Ovary (tissue), 7 donors: ENCODE measurements at regions not wholly inside any gene's neighbourhood (a gene's known extent, or its start where the extent isn't known, plus 50 kb on each side); places are given as distances from the start of the nearest gene placed in this dataset.

ENCODE experiments used
- DNase-seq, 5 donors: peaks; one replicate each; pipeline ENCODE4 v3.0.0-alpha.2; 2019 to 2020
- H3K27ac ChIP-seq, 2 donors: fragments of 200-600 bp; one replicate each; pipeline versions ENCODE4 v1.5.1 to v1.8.0; 2019 to 2022
- H3K27me3 ChIP-seq: fragments of 200-600 bp; one replicate; pipeline ENCODE4 v1.8.0; 2022
- H3K36me3 ChIP-seq: fragments of 200-600 bp; sonication (generic); one replicate; pipeline ENCODE4 v1.5.1; 2019
- H3K4me1 ChIP-seq: one replicate; pipeline ENCODE4 v1.8.1; 2013; ENCODE audit warnings: mild to moderate bottlenecking, moderate library complexity; ENCODE audit not compliant: insufficient read depth
- H3K4me3 ChIP-seq: fragments of 200-600 bp; sonication (generic); one replicate; pipeline ENCODE4 v1.5.1; 2017
- H3K9me3 ChIP-seq, 2 donors: fragments of 200-600 bp in 1 of 2; sonication (generic) in 1 of 2; one replicate each; pipeline versions ENCODE4 v1.5.1 to v1.8.1; 2013 to 2019; ENCODE audit warnings: mild to moderate bottlenecking in 1 of 2, moderate library complexity in 1 of 2
- EP300 ChIP-seq: sonication (generic); formaldehyde crosslinking; IDR thresholded peaks from one replicate; pipeline ENCODE4 v1.6.1; 2017; ENCODE audit warnings: antibody characterized with exemption
- POLR2A ChIP-seq: fragments of 450-650 bp; IDR thresholded peaks from one replicate; pipeline ENCODE4 v1.6.1; 2017; ENCODE audit warnings: antibody characterized with exemption, mild to moderate bottlenecking, moderate library complexity
- WGBS, 3 donors: extraction: QIAGEN DNeasy Blood & Tissue Kit in 1 of 3; methylation state at CpG; one replicate each; pipeline versions ENCODE4 v1.1.5 to v1.1.7; 2013 to 2017; 5-methylcytosine and 5-hydroxymethylcytosine counted together
- intact Hi-C, 4 donors: fragments of 100-400 bp; cut with DNase I; formaldehyde crosslinking; loops; one replicate each; pipeline versions ENCODE4 v1.11.0 to v1.15.1; 2022 to 2023
- TF ChIP-seq, protein P1 (sequence below), 3 donors: fragments of 450-650 bp in 2 of 3; fragments of 200-600 bp in 1 of 3; IDR thresholded peaks; one replicate each; pipeline versions ENCODE4 v1.5.1 to v1.8.0; 2016 to 2022; ENCODE audit warnings: antibody characterized with exemption in 3 of 3, mild to moderate bottlenecking in 1 of 3
- donor health status: DM: no; HTN: no; CAD: no; lungs with moderate emphysema.
- donor health status: DM: no; HTN: no; CAD: no.
- donor health status: Bipolar disorder and iron deficiency.
- donor health status: DM: no; HTN: no; CAD: no.
- donor health status: DM: yes; HTN: yes; CAD: no.

DNA sequence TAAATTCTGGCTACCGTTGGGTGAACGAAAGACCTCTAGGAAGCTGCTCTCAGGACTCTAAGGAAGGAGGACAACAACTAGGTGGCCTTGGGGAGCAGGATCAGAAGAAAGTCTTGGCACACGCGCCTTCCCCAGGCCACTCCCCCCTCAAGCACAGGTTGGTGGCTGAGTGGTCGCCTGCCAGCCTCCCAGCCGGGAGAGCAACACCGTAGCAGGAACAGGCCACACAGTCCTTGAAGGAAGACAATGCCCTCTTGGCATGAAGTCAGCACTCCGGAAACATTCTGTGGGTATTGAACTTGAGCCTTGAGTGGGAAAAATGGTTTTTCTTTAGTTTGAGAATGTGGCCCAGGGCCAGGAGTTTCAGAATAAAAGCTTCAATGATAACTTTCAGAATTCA is 87.4 kb upstream of the AGAP1 start:
- Histone ChIP-seq H3K27ac (no peak overlapping the region), H3K4me3 (no peak overlapping the region), H3K4me1 (peaks cover 4% of the 10 kb centered on the region), H3K27me3 (no peaks in the 10 kb centered on the region), H3K36me3 (no peaks in the 10 kb centered on the region), H3K9me3 (no peaks in the 10 kb centered on the region)
- intact Hi-C loops: no loop called here
- 5 to 22% (median 10%) methylated on average over 8 of the region's 8 CpGs for WGBS, 3 donors
- TF ChIP-seq EP300 (no peak), POLR2A (no peak)
- TF ChIP-seq, protein P1, sequence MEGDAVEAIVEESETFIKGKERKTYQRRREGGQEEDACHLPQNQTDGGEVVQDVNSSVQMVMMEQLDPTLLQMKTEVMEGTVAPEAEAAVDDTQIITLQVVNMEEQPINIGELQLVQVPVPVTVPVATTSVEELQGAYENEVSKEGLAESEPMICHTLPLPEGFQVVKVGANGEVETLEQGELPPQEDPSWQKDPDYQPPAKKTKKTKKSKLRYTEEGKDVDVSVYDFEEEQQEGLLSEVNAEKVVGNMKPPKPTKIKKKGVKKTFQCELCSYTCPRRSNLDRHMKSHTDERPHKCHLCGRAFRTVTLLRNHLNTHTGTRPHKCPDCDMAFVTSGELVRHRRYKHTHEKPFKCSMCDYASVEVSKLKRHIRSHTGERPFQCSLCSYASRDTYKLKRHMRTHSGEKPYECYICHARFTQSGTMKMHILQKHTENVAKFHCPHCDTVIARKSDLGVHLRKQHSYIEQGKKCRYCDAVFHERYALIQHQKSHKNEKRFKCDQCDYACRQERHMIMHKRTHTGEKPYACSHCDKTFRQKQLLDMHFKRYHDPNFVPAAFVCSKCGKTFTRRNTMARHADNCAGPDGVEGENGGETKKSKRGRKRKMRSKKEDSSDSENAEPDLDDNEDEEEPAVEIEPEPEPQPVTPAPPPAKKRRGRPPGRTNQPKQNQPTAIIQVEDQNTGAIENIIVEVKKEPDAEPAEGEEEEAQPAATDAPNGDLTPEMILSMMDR (IDR thresholded peaks at IDR 0.05): no peak
- DNase-seq: peak in 3 of 5 donors; percentile 14 to 43 (median 24)

DNA sequence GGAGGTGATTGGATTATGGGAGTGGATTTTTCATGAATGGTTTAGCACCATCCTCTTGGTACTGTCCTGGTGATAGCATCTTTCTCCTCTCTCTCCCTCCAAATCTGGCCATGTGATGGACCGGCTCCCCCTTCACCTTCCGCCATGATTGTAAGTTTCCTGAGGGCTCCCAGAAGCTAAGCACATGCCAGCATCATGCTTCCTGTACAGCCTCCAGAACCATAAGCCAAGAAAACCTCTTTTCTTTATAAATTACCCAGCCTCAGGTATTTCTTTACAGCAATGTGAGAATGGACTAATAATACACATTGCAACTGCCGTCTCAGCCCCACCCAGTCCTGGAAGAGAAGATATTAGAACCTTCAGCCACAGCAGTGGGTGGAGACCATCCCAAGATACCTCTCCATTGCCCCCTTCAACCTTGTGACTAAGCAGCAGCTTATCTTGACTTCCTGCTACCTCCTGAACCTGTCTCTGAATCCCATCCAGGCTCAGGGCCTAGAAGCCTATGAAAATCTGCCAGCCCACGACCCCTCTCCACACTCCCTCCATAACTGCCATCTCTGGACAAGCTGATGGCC is 81.8 kb upstream of the AGAP1 start:
- Histone ChIP-seq H3K27me3 (no peaks in the 10 kb centered on the region), H3K36me3 (no peaks in the 10 kb centered on the region), H3K27ac (no peak overlapping the region), H3K4me1 (no peaks in the 10 kb centered on the region), H3K4me3 (no peak overlapping the region), H3K9me3 (no peaks in the 10 kb centered on the region)
- intact Hi-C loops: no loop called here
- TF ChIP-seq, protein P1 (IDR thresholded peaks at IDR 0.05): no peak
- TF ChIP-seq EP300: no peak
- no peak for TF ChIP-seq POLR2A
- 92 to 94% (median 92%) methylated on average over 4 of the region's 4 CpGs for WGBS, 3 donors
- DNase-seq: no peak

DNA sequence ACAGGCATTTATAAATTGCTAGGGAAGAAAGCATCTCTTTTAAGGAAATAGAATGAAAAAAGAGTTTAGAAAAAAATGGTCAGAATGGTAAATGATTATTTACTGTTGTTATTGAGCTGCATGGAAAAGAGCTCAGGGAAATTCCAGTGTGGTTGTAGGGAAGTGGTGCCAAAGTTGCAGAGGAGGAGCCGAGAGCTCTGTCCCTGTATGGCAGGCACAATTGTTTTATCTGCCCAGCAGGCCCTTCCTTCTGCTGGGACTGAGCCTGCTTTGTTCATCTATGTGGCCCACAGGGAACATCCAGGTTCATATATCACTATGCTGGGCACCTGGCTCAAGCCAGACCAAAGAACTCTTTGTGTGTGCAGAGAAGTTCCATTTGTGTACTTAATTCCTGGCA is 80.8 kb upstream of the AGAP1 start:
- no peak for TF ChIP-seq EP300
- TF ChIP-seq, protein P1 (IDR thresholded peaks at IDR 0.05): no peak
- TF ChIP-seq POLR2A: no peak
- intact Hi-C loops: no loop called here
- Histone ChIP-seq H3K27me3 (no peaks in the 10 kb centered on the region), H3K27ac (no peak overlapping the region), H3K4me3 (no peak overlapping the region), H3K4me1 (no peaks in the 10 kb centered on the region), H3K9me3 (no peaks in the 10 kb centered on the region), H3K36me3 (no peaks in the 10 kb centered on the region)
- 57 to 68% (median 68%) methylated on average over 1 of the region's 1 CpG for WGBS, 3 donors
- no peak for DNase-seq

DNA sequence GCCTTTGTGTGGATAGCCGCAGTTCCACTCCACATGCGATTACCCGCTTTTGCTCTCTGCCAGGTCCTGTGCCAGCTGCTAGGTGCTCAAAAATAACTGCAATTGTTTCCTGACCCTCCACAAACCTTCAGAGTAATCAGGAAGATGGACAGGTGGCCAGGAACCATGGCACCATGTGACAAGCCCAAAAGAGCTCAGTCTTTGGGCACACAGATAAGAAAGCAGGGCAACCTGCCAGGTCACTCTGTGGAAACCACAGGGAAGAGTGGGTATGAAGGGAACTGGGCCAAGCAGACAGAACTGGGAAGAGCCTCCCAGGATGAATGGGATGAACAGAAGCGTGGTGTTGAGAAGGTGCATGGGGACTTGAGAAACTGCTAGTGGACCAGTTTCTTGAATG is 79.4 kb upstream of the AGAP1 start:
- Histone ChIP-seq H3K27ac (no peak overlapping the region), H3K4me1 (no peaks in the 10 kb centered on the region)
- 92 to 98% (median 94%) methylated on average over 4 of the region's 4 CpGs for WGBS, 3 donors

More for the DNA sequence above, 79.4 kb upstream of the AGAP1 start:
- Histone ChIP-seq H3K27me3 (no peaks in the 10 kb centered on the region), H3K9me3 (no peaks in the 10 kb centered on the region), H3K4me3 (no peak overlapping the region), H3K36me3 (no peaks in the 10 kb centered on the region)
- no peak for DNase-seq
- intact Hi-C loops: no loop called here
- TF ChIP-seq, protein P1 (IDR thresholded peaks at IDR 0.05): no peak
- no peak for TF ChIP-seq EP300
- TF ChIP-seq POLR2A: no peak
